HG03439 (cell line): ENCODE measurements at regions not wholly inside any gene's neighbourhood (a gene's known extent, or its start where the extent isn't known, plus 50 kb on each side); places are given as distances from the start of the nearest gene placed in this dataset.
"Not testable (repeated sequence)": the region's sequence is repeated elsewhere in the genome, so short reads cannot be mapped to it uniquely, and the experiment has no call there.

Experiments
- ATAC-seq: cut with Tn5 transposase; IDR thresholded peaks from one replicate; pipeline ENCODE4 v1.9.1; 2021; ENCODE audit warnings: mild to moderate bottlenecking, moderate library complexity; ENCODE audit not compliant: unreplicated experiment

GRCh38 chr9:26789959-26790358 is 102.6 kb downstream of the CAAP1 start:
- ATAC-seq: no peak

DNA sequence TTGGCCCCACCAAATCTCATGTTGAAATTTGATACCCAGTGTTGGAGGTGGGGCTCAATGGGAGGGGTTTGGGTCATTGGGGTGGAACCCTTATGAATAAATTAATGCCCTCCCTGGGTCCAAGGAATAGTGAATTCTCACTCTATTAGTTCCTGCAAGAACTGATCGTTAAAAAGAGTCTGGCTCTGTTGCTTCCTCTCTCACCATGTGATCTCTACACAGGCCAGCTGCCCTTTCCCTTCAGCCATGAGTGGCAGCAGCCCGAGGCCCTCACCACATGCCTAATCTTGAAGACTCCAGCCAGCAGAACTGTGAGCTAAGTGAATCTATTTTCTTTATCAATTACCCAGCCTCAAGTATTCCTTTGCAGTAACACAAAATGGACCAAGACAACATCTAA is 106.0 kb downstream of the CAAP1 start:
- no peak for ATAC-seq

DNA sequence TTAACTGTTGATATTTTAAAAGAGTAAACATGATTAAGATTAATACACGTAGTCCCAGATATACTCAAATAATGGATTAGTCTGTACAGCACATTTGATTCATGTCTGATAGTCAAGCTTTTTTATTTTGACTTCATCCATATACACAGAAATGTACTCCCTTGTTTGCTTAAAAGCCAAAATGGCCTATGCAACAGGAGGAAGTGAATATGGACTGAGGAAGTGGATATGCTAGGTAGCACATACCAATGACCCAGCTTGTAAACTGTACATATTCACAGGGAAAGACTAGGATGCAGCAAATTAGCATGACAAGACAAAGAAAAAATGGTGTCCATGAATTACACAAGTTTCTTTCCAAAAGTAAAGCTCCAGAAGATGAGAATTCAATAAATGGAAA is 109.7 kb downstream of the CAAP1 start:
- no peak for ATAC-seq

GRCh38 chr9:26781906-26782305 is 110.7 kb downstream of the CAAP1 start:
- no peak for ATAC-seq

- ATAC-seq: not testable (repeated sequence)
Observed at GRCh38 chr9:26780307-26780706, 112.3 kb downstream of the CAAP1 start.

GRCh38 chr9:26779062-26779461 is 113.5 kb downstream of the CAAP1 start:
- ATAC-seq: no peak

GRCh38 chr9:26775391-26775790 is 117.2 kb downstream of the CAAP1 start:
- no peak for ATAC-seq

- no peak for ATAC-seq
Observed at GRCh38 chr9:26773056-26773455, 119.5 kb downstream of the CAAP1 start.

GRCh38 chr9:26770821-26771220 is 121.8 kb downstream of the CAAP1 start:
- ATAC-seq: no peak

DNA sequence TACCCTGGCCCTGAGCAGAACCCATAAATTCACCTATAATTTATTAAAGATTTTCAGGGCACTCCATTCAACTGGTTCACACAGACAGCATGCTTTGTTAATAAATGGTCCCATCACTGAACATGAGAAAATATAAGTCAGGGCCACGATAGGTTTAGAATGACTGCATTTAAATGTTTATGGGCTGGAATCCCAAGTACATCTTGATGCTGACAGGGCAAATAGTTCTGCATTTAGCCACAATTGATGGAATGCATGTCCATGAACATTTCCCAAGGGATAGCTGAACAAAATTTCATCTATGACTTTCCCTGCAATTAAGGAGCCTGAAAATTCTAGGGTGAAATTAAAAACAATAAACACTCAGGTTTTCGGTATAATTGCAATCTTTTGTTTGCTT is 124.5 kb downstream of the CAAP1 start:
- ATAC-seq: no peak

DNA sequence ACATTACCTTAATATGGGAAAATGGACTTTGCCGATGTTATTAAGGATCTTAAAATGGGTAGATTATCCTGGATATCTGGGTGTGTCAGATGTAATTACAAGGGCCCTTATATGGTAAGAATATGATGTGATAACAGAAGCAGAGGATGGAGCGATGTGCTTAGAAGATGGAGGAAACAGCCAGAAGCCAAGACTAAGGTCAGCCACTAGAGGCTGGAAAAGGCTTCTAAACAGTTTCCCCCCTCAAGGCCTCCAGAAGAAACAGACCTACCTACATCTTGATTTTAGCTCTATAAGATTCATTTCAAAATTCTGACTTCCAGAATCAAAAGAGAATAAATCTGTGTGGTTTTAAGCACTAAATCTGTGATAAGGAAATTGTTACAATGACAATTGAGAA is 131.9 kb downstream of the CAAP1 start:
- no peak for ATAC-seq

GRCh38 chr9:26758655-26759054 is 133.9 kb downstream of the CAAP1 start:
- no peak for ATAC-seq

DNA sequence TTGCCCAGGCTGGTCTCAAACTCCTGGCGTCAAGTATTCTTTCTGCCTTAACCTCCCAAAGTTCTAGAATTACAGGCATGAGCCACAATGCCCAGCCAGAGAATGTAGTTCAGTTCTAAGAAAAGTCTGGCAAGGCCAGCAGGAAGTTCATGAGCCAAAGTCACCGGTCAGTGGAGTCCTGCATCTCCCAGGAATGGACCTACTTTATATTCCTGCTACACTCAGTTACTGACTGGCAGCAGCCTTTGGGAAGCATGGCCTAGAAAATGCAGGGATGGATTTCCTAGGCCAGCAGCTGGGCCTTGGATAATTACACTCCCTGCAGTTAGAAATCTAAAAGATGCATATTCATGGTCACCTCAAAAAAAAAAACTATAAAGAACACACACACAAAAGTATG is 135.7 kb downstream of the CAAP1 start:
- no peak for ATAC-seq

- no peak for ATAC-seq
Observed at GRCh38 chr9:26755476-26755875, 137.1 kb downstream of the CAAP1 start.

DNA sequence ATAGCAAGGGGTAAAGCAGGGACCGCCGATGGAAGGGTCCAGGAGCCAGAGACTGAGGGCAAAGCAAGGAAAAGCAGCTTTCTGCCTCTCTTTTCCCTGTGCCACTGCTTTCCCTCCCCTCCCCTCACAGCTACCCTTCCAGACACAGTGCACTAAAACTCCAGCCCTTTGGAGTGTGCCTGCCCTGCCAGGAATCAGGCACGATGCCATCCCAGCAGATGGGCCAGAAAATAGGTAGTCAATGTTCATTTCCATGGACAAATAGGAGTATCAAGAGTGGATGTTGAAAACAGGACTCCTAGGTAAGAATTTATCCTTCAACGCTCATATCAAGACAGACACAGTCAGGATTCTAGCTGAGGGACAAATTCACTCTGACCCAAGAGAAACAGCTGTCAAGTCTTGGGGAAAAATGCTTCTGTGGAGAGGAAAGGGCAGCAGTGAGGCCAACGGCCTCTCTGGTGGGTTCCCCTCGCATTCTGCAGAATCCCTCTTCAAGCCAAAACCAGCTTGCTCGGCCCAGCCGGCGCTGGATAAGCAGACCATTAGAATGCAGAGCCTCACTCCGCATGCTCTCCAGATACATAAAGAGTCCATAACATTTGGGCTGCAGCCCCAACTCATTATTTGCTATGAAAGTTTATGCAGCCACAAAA is 138.0 kb downstream of the CAAP1 start:
- ATAC-seq: no peak

GRCh38 chr9:26753971-26754370 is 138.6 kb downstream of the CAAP1 start:
- no peak for ATAC-seq

DNA sequence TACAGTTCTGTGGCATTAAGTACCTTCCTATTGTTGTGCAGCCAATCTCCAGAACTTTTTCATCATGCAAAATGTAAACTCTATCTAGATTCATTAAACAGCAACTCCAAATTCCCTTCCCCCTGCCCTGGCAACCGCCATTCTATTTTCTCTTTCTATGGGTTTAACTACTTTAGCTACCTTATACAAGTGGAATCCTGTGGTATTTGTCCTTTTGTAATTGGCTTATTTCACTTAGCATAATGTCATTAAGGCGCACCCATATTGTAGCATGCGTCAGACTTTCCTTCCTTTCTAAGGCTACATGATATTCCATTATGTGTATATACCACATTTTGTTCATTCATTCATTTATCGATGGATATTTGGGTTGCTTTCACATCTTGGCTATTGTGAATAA is 142.4 kb downstream of the CAAP1 start:
- no peak for ATAC-seq

- no peak for ATAC-seq
Observed at GRCh38 chr9:26748449-26749058, 144.0 kb downstream of the CAAP1 start.

- no peak for ATAC-seq
Observed at GRCh38 chr9:26747611-26748010, 145.0 kb downstream of the CAAP1 start.

DNA sequence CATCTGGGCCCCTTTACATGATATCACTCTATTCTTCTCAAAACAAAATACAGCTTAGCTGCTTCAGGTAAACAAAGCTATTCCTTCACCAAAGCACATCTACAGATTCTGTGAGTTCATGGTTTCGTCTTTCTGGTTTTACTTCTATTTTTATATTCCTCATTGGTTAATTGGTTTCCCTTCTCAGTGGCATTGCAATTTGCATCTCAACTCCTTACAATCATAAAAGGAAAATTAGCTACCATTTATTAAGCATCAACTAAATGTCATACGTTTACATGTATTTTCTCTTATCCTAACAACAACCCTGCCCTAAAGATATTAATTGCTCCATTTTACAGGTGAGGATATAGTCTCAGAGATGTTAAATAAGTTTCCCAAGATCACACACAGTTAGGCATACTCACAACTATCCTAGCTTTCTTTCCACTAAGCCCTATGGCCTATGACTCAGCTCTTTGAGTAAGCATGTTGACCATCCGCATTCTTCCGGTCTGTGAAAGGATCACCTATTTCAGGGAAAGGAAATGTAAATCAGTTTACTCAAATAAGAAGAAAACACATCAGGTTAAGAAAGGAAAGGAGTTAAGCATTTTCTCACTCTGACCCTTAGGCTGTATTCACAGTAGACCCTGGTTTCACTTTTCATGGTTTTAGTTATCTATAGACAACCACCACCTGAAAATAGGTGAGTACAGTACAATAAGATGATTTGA is 146.1 kb downstream of the CAAP1 start:
- ATAC-seq: peak; percentile 92

- ATAC-seq: no peak
Observed at GRCh38 chr9:26745111-26745510, 147.5 kb downstream of the CAAP1 start.
